ENCODE measurements at regions not wholly inside any gene's neighbourhood (a gene's known extent, or its start where the extent isn't known, plus 50 kb on each side); places are given as distances from the start of the nearest gene placed in this dataset.

- ATAC-seq, result no peak
Observed at GRCh38 chr18:11309172-11309571, 159.8 kb upstream of the PIEZO2 start.

GRCh38 chr18:11308499-11308898 is 159.1 kb upstream of the PIEZO2 start:
- no peak for ATAC-seq

- no peak for ATAC-seq
Observed at GRCh38 chr18:11307716-11308115, 158.3 kb upstream of the PIEZO2 start.

GRCh38 chr18:11305507-11305906 is 156.1 kb upstream of the PIEZO2 start:
- ATAC-seq, result no peak

- ATAC-seq, result no peak
Observed at GRCh38 chr18:11304928-11305327, 155.6 kb upstream of the PIEZO2 start.

GRCh38 chr18:11296946-11297345 is 147.6 kb upstream of the PIEZO2 start:
- ATAC-seq, result no peak

GRCh38 chr18:11293794-11294193 is 144.4 kb upstream of the PIEZO2 start:
- no peak for ATAC-seq

GRCh38 chr18:11290786-11291185 is 141.4 kb upstream of the PIEZO2 start:
- no peak for ATAC-seq

- ATAC-seq, result no peak
Observed at GRCh38 chr18:11289248-11289647, 139.9 kb upstream of the PIEZO2 start.

- no peak for ATAC-seq
Observed at GRCh38 chr18:11288401-11288800, 139.0 kb upstream of the PIEZO2 start.

GRCh38 chr18:11286431-11286830 is 137.1 kb upstream of the PIEZO2 start:
- ATAC-seq, result no peak

GRCh38 chr18:11284811-11285210 is 135.4 kb upstream of the PIEZO2 start:
- ATAC-seq, result no peak

GRCh38 chr18:11284349-11284748 is 135.0 kb upstream of the PIEZO2 start:
- no peak for ATAC-seq

- ATAC-seq, result no peak
Observed at GRCh38 chr18:11283479-11284161, 134.3 kb upstream of the PIEZO2 start.

- no peak for ATAC-seq
Observed at GRCh38 chr18:11279461-11279860, 130.1 kb upstream of the PIEZO2 start.

GRCh38 chr18:11276678-11277077 is 127.3 kb upstream of the PIEZO2 start:
- ATAC-seq, result no peak

GRCh38 chr18:11274144-11274794 is 124.9 kb upstream of the PIEZO2 start:
- ATAC-seq, result no peak

- no peak for ATAC-seq
Observed at GRCh38 chr18:11272516-11272915, 123.1 kb upstream of the PIEZO2 start.

- no peak for ATAC-seq
Observed at GRCh38 chr18:11271954-11272353, 122.6 kb upstream of the PIEZO2 start.

- no peak for ATAC-seq
Observed at GRCh38 chr18:11269257-11269656, 119.9 kb upstream of the PIEZO2 start.

- ATAC-seq, result no peak
Observed at GRCh38 chr18:11268741-11269233, 119.4 kb upstream of the PIEZO2 start.

GRCh38 chr18:11268153-11268552 is 118.8 kb upstream of the PIEZO2 start:
- no peak for ATAC-seq

GRCh38 chr18:11266781-11267480 is 117.6 kb upstream of the PIEZO2 start:
- no peak for ATAC-seq

GRCh38 chr18:11261486-11261885 is 112.1 kb upstream of the PIEZO2 start:
- no peak for ATAC-seq

Data from esophagus mucosa (tissue), 1 donor.